OCI-LY1 (cell line): ENCODE measurements at regions not wholly inside any gene's neighbourhood (a gene's known extent, or its start where the extent isn't known, plus 50 kb on each side); places are given as distances from the start of the nearest gene placed in this dataset.
A peak's percentile ranks its signal among the peaks of the same experiment; 100 is the strongest.

Source experiments
- H2AFZ ChIP-seq: fragments of 200-600 bp; sonication (generic), shearing (Covaris generic); 2 replicates; pipeline ENCODE4 v1.6.0; 2014; ENCODE audit warnings: antibody characterized with exemption, mild to moderate bottlenecking, low read length
- H3F3A ChIP-seq: fragments of 200-600 bp; sonication (generic), shearing (Covaris generic); 2 replicates; pipeline ENCODE4 v1.6.0; 2014; ENCODE audit warnings: mild to moderate bottlenecking, antibody characterized with exemption, low read length, moderate library complexity; ENCODE audit not compliant: insufficient read depth
- H3K27ac ChIP-seq: fragments of 200-600 bp; sonication (generic); 2 replicates; pipeline ENCODE4 v1.5.1; 2014; ENCODE audit warnings: low read length, mixed run types, mild to moderate bottlenecking, low read depth; ENCODE audit not compliant: poor library complexity, severe bottlenecking
- H3K27me3 ChIP-seq: fragments of 200-600 bp; sonication (generic); 2 replicates; pipeline ENCODE4 v1.6.0; 2014; ENCODE audit warnings: antibody characterized with exemption, mild to moderate bottlenecking, low read length, moderate library complexity; ENCODE audit not compliant: insufficient read depth
- H3K36me3 ChIP-seq: fragments of 200-600 bp; sonication (generic); 2 replicates; pipeline ENCODE4 v1.6.1; 2014; ENCODE audit warnings: mild to moderate bottlenecking, antibody characterized with exemption, low read length, moderate library complexity, mixed read lengths; ENCODE audit not compliant: insufficient read depth
- H3K4me1 ChIP-seq: fragments of 200-600 bp; sonication (generic); 2 replicates; pipeline ENCODE4 v1.5.1; 2014; ENCODE audit warnings: mild to moderate bottlenecking, low read length, moderate library complexity; ENCODE audit not compliant: insufficient read depth, severe bottlenecking
- H3K4me2 ChIP-seq: fragments of 200-600 bp; sonication (generic), shearing (Covaris generic); 2 replicates; pipeline ENCODE4 v1.6.1; 2014; ENCODE audit warnings: low read length
- H3K4me3 ChIP-seq: fragments of 200-600 bp; sonication (generic); 2 replicates; pipeline ENCODE4 v1.5.1; 2014; ENCODE audit warnings: low read length, low read depth, mild to moderate bottlenecking, mixed read lengths; ENCODE audit not compliant: poor library complexity, severe bottlenecking
- H3K79me2 ChIP-seq: fragments of 200-600 bp; shearing (Covaris generic); 2 replicates; pipeline ENCODE4 v1.6.1; 2016; ENCODE audit warnings: mixed run types, low read length, mixed read lengths; ENCODE audit not compliant: insufficient read depth
- H3K9ac ChIP-seq: fragments of 200-600 bp; sonication (generic), shearing (Covaris generic); 2 replicates; pipeline ENCODE4 v1.6.1; 2014; ENCODE audit warnings: mild to moderate bottlenecking, low read length, mixed read lengths
- H3K9me2 ChIP-seq: fragments of 200-600 bp; sonication (generic), shearing (Covaris generic); 2 replicates; pipeline ENCODE4 v1.6.1; 2014; ENCODE audit warnings: low read depth, mild to moderate bottlenecking, low read length, mixed read lengths
- H3K9me3 ChIP-seq: fragments of 200-600 bp; shearing (Covaris generic); 2 replicates; pipeline ENCODE4 v1.6.1; 2014; ENCODE audit warnings: low read length, mixed read lengths
- H4K20me1 ChIP-seq: fragments of 200-600 bp; sonication (generic), shearing (Covaris generic); 2 replicates; pipeline ENCODE4 v1.6.0; 2016; ENCODE audit warnings: mild to moderate bottlenecking, low read length; ENCODE audit not compliant: insufficient read depth
- CTCF ChIP-seq: fragments of 200-600 bp; sonication (generic), shearing (Covaris generic); IDR thresholded peaks from 2 replicates; pipeline ENCODE4 v1.5.1; 2017; ENCODE audit warnings: mild to moderate bottlenecking, antibody characterized with exemption, low read length, moderate library complexity, mixed read lengths
- EZH2 ChIP-seq: fragments of 200-600 bp; sonication (generic), shearing (Covaris generic); IDR thresholded peaks from 2 replicates; pipeline ENCODE4 v1.8.0; 2017; ENCODE audit warnings: borderline replicate concordance, mixed run types, mild to moderate bottlenecking, antibody characterized with exemption, low read length, moderate library complexity, mixed read lengths

- TF ChIP-seq CTCF (no peak), EZH2 (no peak)
- no peak overlapping the region for H3K4me2 ChIP-seq
- no peak overlapping the region for H3K4me3 ChIP-seq
- H3K9me2 ChIP-seq: no peaks in the 10 kb centered on the region
- no peaks in the 10 kb centered on the region for H3K27me3 ChIP-seq
- H3K79me2 ChIP-seq: no peaks in the 10 kb centered on the region
- peak overlapping the region; percentile 15 for H3K27ac ChIP-seq
- no peak overlapping the region for H2AFZ ChIP-seq
- H3K4me1 ChIP-seq: peaks cover 17% of the 10 kb centered on the region
- H3K36me3 ChIP-seq: 0 out of 2 replicates have a peak, but pooled peaks cover 2% of the 10 kb centered on the region
- H4K20me1 ChIP-seq: no peaks in the 10 kb centered on the region
- H3K9me3 ChIP-seq: no peaks in the 10 kb centered on the region
- H3F3A ChIP-seq: no peaks in the 10 kb centered on the region
- H3K9ac ChIP-seq: no peak overlapping the region
Observed at GRCh38 chr18:23320709-23321236, 132.3 kb upstream of the RIOK3 start.

DNA sequence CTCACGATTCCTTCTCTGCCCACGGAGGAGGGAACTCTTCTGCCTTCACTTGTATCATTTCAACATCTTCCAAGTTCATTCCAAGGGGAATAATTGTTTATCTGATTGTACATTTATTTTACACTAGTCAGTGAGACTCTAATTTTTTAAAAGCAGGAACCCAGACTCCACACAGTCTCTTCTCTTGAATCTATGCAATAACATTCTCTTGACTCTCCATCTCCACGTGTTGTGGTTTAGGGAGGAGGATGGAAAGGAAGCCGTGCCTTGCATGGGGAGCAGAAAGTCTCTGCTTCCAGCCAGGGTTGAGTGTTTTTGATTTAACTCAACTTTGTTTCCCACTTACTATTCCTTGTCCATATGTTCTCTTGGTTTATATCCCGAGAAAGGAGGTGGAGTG is 131.1 kb upstream of the RIOK3 start:
- H3K4me3 ChIP-seq: no peak overlapping the region
- H3K36me3 ChIP-seq: 0 out of 2 replicates have a peak, but pooled peaks cover 4% of the 10 kb centered on the region
- no peak overlapping the region for H3K4me2 ChIP-seq
- no peak overlapping the region for H3K9ac ChIP-seq
- H3K4me1 ChIP-seq: peaks cover 17% of the 10 kb centered on the region
- no peak overlapping the region for H3K27ac ChIP-seq
- H3K27me3 ChIP-seq: no peaks in the 10 kb centered on the region
- H2AFZ ChIP-seq: no peak overlapping the region
- H4K20me1 ChIP-seq: no peaks in the 10 kb centered on the region
- no peaks in the 10 kb centered on the region for H3F3A ChIP-seq
- H3K79me2 ChIP-seq: no peaks in the 10 kb centered on the region
- H3K9me3 ChIP-seq: no peaks in the 10 kb centered on the region
- H3K9me2 ChIP-seq: no peaks in the 10 kb centered on the region
- TF ChIP-seq EZH2: no peak
- TF ChIP-seq CTCF: no peak

DNA sequence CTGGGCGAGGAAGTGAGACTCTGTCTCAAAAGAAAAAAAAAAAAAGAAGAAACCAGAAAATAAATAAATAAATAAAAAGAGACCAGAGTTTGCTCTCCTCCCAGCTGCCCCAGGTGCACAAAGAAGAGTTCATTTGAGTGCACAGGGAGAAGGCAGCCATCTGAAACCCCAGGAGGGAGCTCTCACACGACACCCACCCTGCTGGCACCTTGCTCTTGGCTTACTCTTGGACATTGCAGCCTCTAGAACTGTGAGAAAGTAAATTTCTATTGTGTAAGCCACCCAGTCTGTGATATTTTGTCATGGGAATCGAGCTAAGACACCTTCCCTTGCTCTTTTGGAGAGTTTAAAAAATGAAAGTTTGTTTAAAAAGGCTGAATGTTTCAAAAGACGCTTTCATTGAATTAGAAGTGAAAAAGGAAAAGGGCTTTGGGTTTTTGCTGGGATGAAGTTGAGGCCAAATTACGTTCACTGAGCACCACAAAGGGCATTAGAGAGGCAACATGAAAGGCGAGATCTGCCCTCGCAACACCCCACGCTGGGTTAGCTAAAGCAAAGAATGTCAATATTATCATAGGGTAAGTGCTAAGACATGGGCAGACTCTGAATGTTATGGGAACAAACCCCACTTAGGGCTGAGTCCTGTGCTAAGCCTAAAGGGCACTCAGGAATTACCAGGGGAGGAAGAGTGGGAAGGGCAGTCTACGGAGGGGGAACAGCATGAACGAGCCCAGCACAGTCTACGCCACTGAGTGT is 128.9 kb upstream of the RIOK3 start:
- H3K36me3 ChIP-seq: 0 out of 2 replicates have a peak, but pooled peaks cover 4% of the 10 kb centered on the region
- no peaks in the 10 kb centered on the region for H3K9me2 ChIP-seq
- TF ChIP-seq EZH2 (no peak), CTCF (no peak)
- H3K9me3 ChIP-seq: no peaks in the 10 kb centered on the region
- H3K4me3 ChIP-seq: no peak overlapping the region
- H3K79me2 ChIP-seq: no peaks in the 10 kb centered on the region
- peaks cover 17% of the 10 kb centered on the region for H3K4me1 ChIP-seq
- no peak overlapping the region for H3K9ac ChIP-seq
- no peaks in the 10 kb centered on the region for H3K27me3 ChIP-seq
- no peaks in the 10 kb centered on the region for H4K20me1 ChIP-seq
- H3F3A ChIP-seq: no peaks in the 10 kb centered on the region
- H3K27ac ChIP-seq: no peak overlapping the region
- no peak overlapping the region for H2AFZ ChIP-seq
- H3K4me2 ChIP-seq: no peak overlapping the region
